Right lobe of liver (tissue), 6 donors: ENCODE measurements at regions not wholly inside any gene's neighbourhood (a gene's known extent, or its start where the extent isn't known, plus 50 kb on each side); places are given as distances from the start of the nearest gene placed in this dataset.

Experiments used
- ATAC-seq, 4 donors: fragments of 200-7000 bp; cut with Tn5 transposase; one replicate each; pipeline ENCODE4 v1.9.1; 2020; ENCODE audit warnings: mild to moderate bottlenecking in 4 of 4, moderate library complexity in 4 of 4
- DNase-seq, 3 donors: peaks; one replicate each; pipeline ENCODE4 v3.0.0-alpha.2; 2020
- H3K27ac ChIP-seq, 3 donors: fragments of 200-600 bp; one replicate each; pipeline ENCODE4 v1.8.0; 2022
- H3K27me3 ChIP-seq, 2 donors: fragments of 200-600 bp; one replicate each; pipeline ENCODE4 v1.8.0; 2022
- H3K36me3 ChIP-seq, 4 donors: fragments of 200-600 bp; sonication (generic) in 1 of 4; one replicate each; pipeline versions ENCODE4 v1.5.1 to v1.8.0; 2017 to 2022; ENCODE audit warnings: control low read depth in 1 of 4
- H3K4me1 ChIP-seq, 4 donors: fragments of 200-600 bp; sonication (generic) in 1 of 4; one replicate each; pipeline versions ENCODE4 v1.5.1 to v1.8.0; 2017 to 2022; ENCODE audit warnings: control low read depth in 1 of 4
- H3K4me3 ChIP-seq, 3 donors: fragments of 200-600 bp; one replicate each; pipeline ENCODE4 v1.8.0; 2022
- H3K9me3 ChIP-seq, 4 donors: fragments of 200-600 bp; sonication (generic) in 1 of 4; one replicate each; pipeline versions ENCODE4 v1.5.1 to v1.8.0; 2017 to 2022; ENCODE audit warnings: control low read depth in 1 of 4
- POLR2A ChIP-seq: fragments of 450-650 bp; IDR thresholded peaks from one replicate; pipeline ENCODE4 v1.6.1; 2017; ENCODE audit warnings: antibody characterized with exemption, mild to moderate bottlenecking
- WGBS: methylation state at CpG from one replicate; pipeline ENCODE4 v1.1.6; 2018; ENCODE audit warnings: low coverage, low lambda C conversion rate; ENCODE audit not compliant: insufficient coverage; ENCODE audit errors: missing lambda C conversion rate; 5-methylcytosine and 5-hydroxymethylcytosine counted together
- intact Hi-C, 2 donors: fragments of 100-400 bp; cut with DNase I; formaldehyde crosslinking; loops; one replicate each; pipeline versions ENCODE4 v1.11.2 to v1.14.1; 2022
- TF ChIP-seq, protein P1 (sequence below), 4 donors: fragments of 200-600 bp in 3 of 4; fragments of 450-650 bp in 1 of 4; IDR thresholded peaks; one replicate each; pipeline versions ENCODE4 v1.5.1 to v1.8.0; 2016 to 2022; ENCODE audit warnings: antibody characterized with exemption in 4 of 4, mild to moderate bottlenecking in 2 of 4
- donor health status: DM: no; HTN: yes; CAD: no.
- donor health status: DM: no; HTN: no; CAD: no.
- donor health status: DM: no; HTN: no; CAD: no.
- donor health status: DM: no; HTN: yes; CAD: no.
- donor health status: DM: no; HTN: yes; CAD: no.

DNA sequence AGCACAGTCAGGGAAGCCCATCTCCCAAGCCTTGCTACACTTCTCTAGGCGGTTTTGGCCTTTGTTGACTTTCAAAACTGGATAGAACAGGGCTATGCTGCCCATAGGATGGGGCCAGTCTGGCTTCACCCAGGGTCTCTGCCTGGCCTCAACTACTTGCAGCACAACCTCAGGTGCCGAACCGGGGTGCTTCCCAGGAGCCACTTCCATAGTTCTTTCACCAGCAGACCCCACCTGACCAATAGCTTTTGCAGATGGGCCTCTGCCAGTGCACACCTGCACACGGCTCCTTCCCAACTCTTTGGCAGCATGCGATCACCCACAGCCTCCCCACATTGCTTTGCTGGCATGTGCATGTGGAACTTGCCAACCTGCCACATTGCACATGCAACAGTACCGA, 331.6 kb downstream of the CPS1 start:
- H3K9me3 ChIP-seq: no peaks in the 10 kb centered on the region
- H3K4me3 ChIP-seq: no peak overlapping the region
- peak in 1 of 3 donors; percentile 30 for DNase-seq
- intact Hi-C loops: no loop called here
- no peak for ATAC-seq
- H3K27ac ChIP-seq: no peak overlapping the region
- no peaks in the 10 kb centered on the region for H3K27me3 ChIP-seq
- H3K4me1 ChIP-seq: no peaks in the 10 kb centered on the region
- H3K36me3 ChIP-seq: no peaks in the 10 kb centered on the region
- WGBS: 64% methylated on average over 4 of the region's 6 CpGs
- TF ChIP-seq, protein P1, sequence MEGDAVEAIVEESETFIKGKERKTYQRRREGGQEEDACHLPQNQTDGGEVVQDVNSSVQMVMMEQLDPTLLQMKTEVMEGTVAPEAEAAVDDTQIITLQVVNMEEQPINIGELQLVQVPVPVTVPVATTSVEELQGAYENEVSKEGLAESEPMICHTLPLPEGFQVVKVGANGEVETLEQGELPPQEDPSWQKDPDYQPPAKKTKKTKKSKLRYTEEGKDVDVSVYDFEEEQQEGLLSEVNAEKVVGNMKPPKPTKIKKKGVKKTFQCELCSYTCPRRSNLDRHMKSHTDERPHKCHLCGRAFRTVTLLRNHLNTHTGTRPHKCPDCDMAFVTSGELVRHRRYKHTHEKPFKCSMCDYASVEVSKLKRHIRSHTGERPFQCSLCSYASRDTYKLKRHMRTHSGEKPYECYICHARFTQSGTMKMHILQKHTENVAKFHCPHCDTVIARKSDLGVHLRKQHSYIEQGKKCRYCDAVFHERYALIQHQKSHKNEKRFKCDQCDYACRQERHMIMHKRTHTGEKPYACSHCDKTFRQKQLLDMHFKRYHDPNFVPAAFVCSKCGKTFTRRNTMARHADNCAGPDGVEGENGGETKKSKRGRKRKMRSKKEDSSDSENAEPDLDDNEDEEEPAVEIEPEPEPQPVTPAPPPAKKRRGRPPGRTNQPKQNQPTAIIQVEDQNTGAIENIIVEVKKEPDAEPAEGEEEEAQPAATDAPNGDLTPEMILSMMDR (IDR thresholded peaks at IDR 0.05): no peak
- no peak for TF ChIP-seq POLR2A

DNA sequence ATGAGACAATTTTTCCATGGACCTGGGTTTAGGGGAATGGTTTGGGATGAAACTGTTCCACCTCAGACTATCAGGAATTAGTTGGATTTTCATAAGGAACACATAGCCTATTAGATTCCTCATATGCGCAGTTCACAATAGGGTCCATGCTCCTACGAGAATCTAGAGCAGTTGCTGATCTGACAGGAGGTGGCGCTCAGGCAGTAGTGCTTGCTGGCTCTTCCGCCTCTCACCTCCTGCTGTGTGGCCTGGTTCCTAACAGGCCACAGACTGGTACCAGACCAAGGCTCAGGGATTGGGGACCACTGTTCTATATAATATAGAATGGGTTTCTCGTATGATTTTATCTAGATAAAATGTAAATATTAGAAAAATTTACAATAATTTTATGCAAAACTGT, 338.7 kb downstream of the CPS1 start:
- Histone ChIP-seq H3K27me3 (no peaks in the 10 kb centered on the region), H3K4me1 (no peaks in the 10 kb centered on the region), H3K27ac (no peak overlapping the region), H3K36me3 (no peaks in the 10 kb centered on the region), H3K4me3 (no peak overlapping the region), H3K9me3 (no peaks in the 10 kb centered on the region)
- WGBS: 67% methylated on average over 5 of the region's 5 CpGs
- ATAC-seq (peak in 1 of 4 donors; percentile 22), DNase-seq (no peak)
- intact Hi-C loops: no loop called here
- TF ChIP-seq POLR2A: no peak
- TF ChIP-seq, protein P1 (IDR thresholded peaks at IDR 0.05): peak in 2 of 4 donors; percentile 8 to 12

DNA sequence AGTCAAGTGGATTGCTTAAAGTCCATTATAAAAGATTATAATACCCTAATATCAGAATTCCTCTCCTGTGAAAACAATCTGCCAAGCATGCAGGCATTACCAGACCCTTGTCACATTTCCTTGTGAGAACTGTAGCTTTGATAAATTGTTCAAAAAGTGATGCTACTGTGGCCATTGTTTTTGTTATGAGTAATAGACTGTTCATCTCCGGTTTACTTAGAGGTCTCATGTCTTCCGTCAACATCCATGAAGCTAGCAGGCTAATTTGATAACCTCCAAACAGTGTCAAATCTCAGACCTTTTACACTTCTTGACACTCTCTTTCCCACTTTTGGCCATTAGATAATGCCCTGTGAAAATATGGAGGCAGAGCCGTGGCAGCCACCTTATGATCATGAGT, 342.7 kb downstream of the CPS1 start:
- no peak overlapping the region for H3K27ac ChIP-seq
- H3K9me3 ChIP-seq: no peaks in the 10 kb centered on the region
- H3K36me3 ChIP-seq: no peaks in the 10 kb centered on the region
- TF ChIP-seq POLR2A: no peak
- TF ChIP-seq, protein P1 (IDR thresholded peaks at IDR 0.05): no peak
- no peaks in the 10 kb centered on the region for H3K27me3 ChIP-seq
- H3K4me3 ChIP-seq: no peak overlapping the region
- ATAC-seq: no peak
- WGBS: 52% methylated on average over 3 of the region's 3 CpGs
- DNase-seq: no peak
- intact Hi-C loops: no loop called here
- no peaks in the 10 kb centered on the region for H3K4me1 ChIP-seq

DNA sequence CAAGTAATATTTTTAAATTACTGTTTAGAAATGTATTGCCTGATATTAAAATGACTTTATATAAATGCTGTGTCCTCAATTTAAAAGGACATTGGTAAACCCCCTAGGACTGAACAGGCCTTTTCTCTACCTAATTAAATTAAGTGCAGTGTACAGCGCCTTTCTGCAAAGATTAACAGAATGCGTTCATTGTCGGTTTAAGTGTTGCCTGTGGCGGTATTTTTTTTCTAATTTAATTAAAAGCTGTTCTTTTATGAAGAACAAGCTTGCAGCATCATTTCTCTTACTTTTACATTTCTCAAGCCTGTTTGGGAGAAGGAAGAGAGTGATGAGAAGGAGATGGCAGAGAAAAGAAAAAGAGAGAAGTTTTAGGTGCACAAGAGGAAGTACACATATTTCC, 344.9 kb downstream of the CPS1 start:
- TF ChIP-seq POLR2A: no peak
- TF ChIP-seq, protein P1 (IDR thresholded peaks at IDR 0.05): no peak
- Histone ChIP-seq H3K4me3 (no peak overlapping the region), H3K9me3 (no peaks in the 10 kb centered on the region), H3K27me3 (no peaks in the 10 kb centered on the region), H3K36me3 (no peaks in the 10 kb centered on the region), H3K27ac (no peak overlapping the region), H3K4me1 (no peaks in the 10 kb centered on the region)
- WGBS: 78% methylated on average over 4 of the region's 4 CpGs
- ATAC-seq (no peak), DNase-seq (no peak)
- intact Hi-C loops: no loop called here

DNA sequence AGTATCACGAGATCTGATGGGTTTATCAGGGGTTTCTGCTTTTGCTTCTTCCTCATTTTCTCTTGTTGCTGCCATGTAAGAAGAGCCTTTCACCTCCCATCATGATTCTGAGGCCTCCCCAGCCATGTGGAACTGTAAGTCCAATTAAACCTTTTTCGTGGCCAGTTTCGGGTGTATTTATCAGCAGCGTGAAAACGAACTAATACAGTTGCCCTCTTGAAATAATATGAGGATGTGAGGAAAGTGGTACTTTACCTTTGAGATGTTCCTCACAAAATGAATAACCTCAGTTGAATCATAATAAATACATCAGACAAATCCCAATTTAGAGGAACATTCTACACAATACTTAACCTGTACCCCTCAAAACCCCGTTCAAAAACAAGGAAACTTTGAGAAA, 356.4 kb downstream of the CPS1 start:
- intact Hi-C loops: no loop called here
- ATAC-seq (no peak), DNase-seq (no peak)
- 53% methylated on average over 6 of the region's 6 CpGs for WGBS
- Histone ChIP-seq H3K4me1 (no peaks in the 10 kb centered on the region), H3K9me3 (no peaks in the 10 kb centered on the region), H3K36me3 (no peaks in the 10 kb centered on the region), H3K4me3 (no peak overlapping the region), H3K27me3 (no peaks in the 10 kb centered on the region), H3K27ac (no peak overlapping the region)
- TF ChIP-seq, protein P1 (IDR thresholded peaks at IDR 0.05): no peak
- TF ChIP-seq POLR2A: no peak
